SJSA1 (cell line): ENCODE measurements at regions not wholly inside any gene's neighbourhood (a gene's known extent, or its start where the extent isn't known, plus 50 kb on each side); places are given as distances from the start of the nearest gene placed in this dataset.
"Not testable (repeated sequence)": the region's sequence is repeated elsewhere in the genome, so short reads cannot be mapped to it uniquely, and the experiment has no call there.

ENCODE experiments used
- DNase-seq, 2 experiments: peaks; one replicate each; pipeline ENCODE4 v3.0.0-alpha.2; 2015 to 2020; ENCODE audit warnings: low spot score in 2 of 2, low read depth in 1 of 2
- H3K27ac ChIP-seq: fragments of 250-450 bp; sonication (Bioruptor Pico); 2 replicates; pipeline ENCODE4 v1.5.1; 2020; ENCODE audit warnings: mild to moderate bottlenecking, moderate library complexity
- H3K27me3 ChIP-seq: fragments of 250-450 bp; sonication (Bioruptor Pico); replicated peaks from 2 replicates; pipeline ENCODE4 v1.5.1; 2020; ENCODE audit warnings: mild to moderate bottlenecking, moderate library complexity
- H3K36me3 ChIP-seq: fragments of 250-450 bp; sonication (Bioruptor Pico); 2 replicates; pipeline ENCODE4 v1.5.1; 2020; ENCODE audit warnings: mild to moderate bottlenecking
- H3K4me1 ChIP-seq: fragments of 250-450 bp; sonication (Bioruptor Pico); replicated peaks from 2 replicates; pipeline ENCODE4 v1.6.1; 2021; ENCODE audit warnings: mild to moderate bottlenecking
- H3K4me3 ChIP-seq: fragments of 250-450 bp; sonication (Bioruptor Pico); 2 replicates; pipeline ENCODE4 v1.5.1; 2020; ENCODE audit warnings: mild to moderate bottlenecking
- H3K9me3 ChIP-seq: fragments of 250-450 bp; sonication (Bioruptor Pico); replicated peaks from 2 replicates; pipeline ENCODE4 v1.5.1; 2020; ENCODE audit warnings: mild to moderate bottlenecking

- Histone ChIP-seq H3K36me3 (no peaks in the 10 kb centered on the region), H3K9me3 (no peaks in the 10 kb centered on the region), H3K27me3 (no peaks in the 10 kb centered on the region), H3K4me1 (no peaks in the 10 kb centered on the region; the same call in 1 of the 2 replicates), H3K4me3 (no peak overlapping the region), H3K27ac (no peak overlapping the region)
- no peak for DNase-seq
Observed at GRCh38 chr3:178203650-178204049, 332.6 kb upstream of the KCNMB2 start.

- no peaks in the 10 kb centered on the region for H3K27me3 ChIP-seq
- H3K36me3 ChIP-seq: no peaks in the 10 kb centered on the region
- H3K4me3 ChIP-seq: no peak overlapping the region
- H3K4me1 ChIP-seq: no peaks in the 10 kb centered on the region
- H3K27ac ChIP-seq: no peak overlapping the region
- no peak for DNase-seq
- no peaks in the 10 kb centered on the region for H3K9me3 ChIP-seq
Observed at GRCh38 chr3:178205740-178206139, 330.5 kb upstream of the KCNMB2 start.

- DNase-seq: no peak
- H3K4me3 ChIP-seq: no peak overlapping the region
- H3K9me3 ChIP-seq: no peaks in the 10 kb centered on the region
- H3K27ac ChIP-seq: no peak overlapping the region
- no peaks in the 10 kb centered on the region for H3K27me3 ChIP-seq
- no peaks in the 10 kb centered on the region for H3K4me1 ChIP-seq
- no peaks in the 10 kb centered on the region for H3K36me3 ChIP-seq
Observed at GRCh38 chr3:178206521-178206920, 329.7 kb upstream of the KCNMB2 start.

DNA sequence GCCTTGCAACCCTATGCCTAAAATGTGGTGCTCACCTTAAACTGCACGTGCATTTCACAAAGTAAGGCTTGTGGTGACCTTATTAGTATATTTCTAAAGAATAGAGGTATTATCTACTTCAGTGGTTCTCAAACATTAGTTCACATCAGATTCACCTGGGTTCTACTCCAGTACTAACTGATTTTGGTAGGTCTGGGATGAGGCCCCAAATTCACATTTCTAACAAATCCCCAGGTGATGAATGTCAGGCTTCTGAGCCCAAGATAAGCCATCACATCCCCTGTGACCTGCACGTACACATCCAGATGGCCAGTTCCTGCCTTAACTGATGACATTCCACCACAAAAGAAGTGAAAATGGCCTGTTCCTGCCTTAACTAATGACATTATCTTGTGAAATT is 329.1 kb upstream of the KCNMB2 start:
- not testable (repeated sequence) for H3K27me3 ChIP-seq, H3K27ac ChIP-seq, DNase-seq, H3K36me3 ChIP-seq, H3K9me3 ChIP-seq, H3K4me1 ChIP-seq, H3K4me3 ChIP-seq

DNA sequence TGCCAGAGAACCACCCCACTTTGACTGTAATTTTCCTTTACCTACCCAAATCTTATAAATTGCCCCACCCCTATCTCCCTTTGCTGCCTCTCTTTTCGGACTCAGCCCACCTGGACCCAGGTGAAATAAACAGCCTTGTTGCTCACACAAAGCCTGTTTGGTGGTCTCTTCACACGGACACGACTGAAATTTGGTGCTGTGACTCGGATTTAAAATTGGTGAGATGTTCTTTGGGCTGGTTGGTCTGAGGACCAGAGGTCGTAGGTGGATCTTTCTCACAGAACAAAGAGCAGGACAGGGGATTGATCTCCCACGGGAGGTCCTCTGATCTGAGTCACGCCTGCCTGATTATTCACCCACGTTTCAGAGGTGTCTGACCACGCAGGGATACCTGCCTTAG is 328.6 kb upstream of the KCNMB2 start:
- not testable (repeated sequence) for H3K4me3 ChIP-seq, H3K27me3 ChIP-seq, DNase-seq, H3K4me1 ChIP-seq, H3K9me3 ChIP-seq, H3K27ac ChIP-seq, H3K36me3 ChIP-seq

DNA sequence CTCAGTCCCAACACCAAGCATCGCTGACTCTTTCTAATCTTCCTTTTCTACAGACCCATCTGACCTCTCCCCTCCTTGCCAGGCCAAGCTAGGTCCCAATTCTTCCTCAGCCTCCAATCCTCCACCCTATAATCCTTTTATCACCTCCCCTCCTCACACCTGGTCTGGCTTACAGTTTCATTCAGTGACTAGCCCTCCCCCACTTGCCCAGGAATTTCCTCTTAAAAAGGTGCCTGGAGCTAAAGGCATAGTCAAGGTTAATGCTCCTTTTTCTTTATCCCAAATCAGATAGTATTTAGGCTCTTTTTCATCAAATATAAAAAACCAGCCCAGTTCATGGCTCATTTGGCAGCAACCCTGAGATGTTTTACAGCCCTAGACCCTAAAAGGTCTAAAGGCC is 327.1 kb upstream of the KCNMB2 start:
- H3K27ac ChIP-seq, H3K27me3 ChIP-seq, H3K4me1 ChIP-seq, H3K4me3 ChIP-seq, H3K9me3 ChIP-seq, DNase-seq, H3K36me3 ChIP-seq: not testable (repeated sequence)

DNA sequence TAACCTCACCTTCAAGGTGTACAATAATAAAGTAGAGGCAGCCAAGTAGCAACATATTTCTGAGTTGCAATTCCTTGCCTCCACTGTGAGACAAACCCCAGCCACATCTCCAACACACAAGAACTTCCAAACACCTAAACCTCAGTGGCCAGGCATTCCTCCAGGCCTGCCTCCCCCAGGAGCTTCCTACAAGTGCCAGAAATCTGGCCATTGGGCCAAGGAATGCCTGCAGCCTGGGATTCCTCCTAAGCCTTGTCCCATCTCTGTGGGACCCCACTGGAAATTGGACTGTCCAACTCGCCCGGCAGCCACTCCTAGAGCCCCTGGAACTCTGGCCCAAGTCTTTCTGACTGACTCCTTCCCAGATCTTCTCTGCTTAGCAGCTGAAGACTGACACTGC is 326.6 kb upstream of the KCNMB2 start:
- H3K4me1 ChIP-seq, H3K4me3 ChIP-seq, H3K27me3 ChIP-seq, H3K27ac ChIP-seq, DNase-seq, H3K36me3 ChIP-seq, H3K9me3 ChIP-seq: not testable (repeated sequence)

GRCh38 chr3:178211086-178211485 is 325.1 kb upstream of the KCNMB2 start:
- not testable (repeated sequence) for H3K4me1 ChIP-seq, H3K9me3 ChIP-seq, H3K4me3 ChIP-seq, H3K27me3 ChIP-seq, H3K27ac ChIP-seq, H3K36me3 ChIP-seq, DNase-seq

DNA sequence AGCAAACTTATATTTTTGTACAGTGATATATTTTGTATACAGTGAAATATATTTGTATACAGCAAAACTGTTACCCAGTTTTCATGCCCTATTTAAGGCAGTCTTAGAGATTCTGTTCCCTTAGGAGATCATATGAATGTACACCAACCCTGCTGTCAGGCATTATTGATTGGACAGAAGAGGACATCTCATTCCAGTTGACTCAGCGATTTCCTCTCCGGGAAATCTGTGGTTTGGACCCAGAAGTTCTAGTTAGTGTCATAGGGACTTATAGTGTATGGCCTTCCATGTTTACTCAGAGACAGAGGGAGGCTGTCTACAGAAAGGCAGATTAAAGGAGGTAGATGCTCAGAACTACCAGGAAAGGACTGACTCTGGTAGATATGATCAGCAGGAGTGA is 318.8 kb upstream of the KCNMB2 start:
- Histone ChIP-seq H3K27me3 (no peaks in the 10 kb centered on the region), H3K27ac (no peak overlapping the region), H3K4me1 (no peaks in the 10 kb centered on the region), H3K36me3 (no peaks in the 10 kb centered on the region), H3K9me3 (no peaks in the 10 kb centered on the region), H3K4me3 (no peak overlapping the region)
- DNase-seq: no peak

DNA sequence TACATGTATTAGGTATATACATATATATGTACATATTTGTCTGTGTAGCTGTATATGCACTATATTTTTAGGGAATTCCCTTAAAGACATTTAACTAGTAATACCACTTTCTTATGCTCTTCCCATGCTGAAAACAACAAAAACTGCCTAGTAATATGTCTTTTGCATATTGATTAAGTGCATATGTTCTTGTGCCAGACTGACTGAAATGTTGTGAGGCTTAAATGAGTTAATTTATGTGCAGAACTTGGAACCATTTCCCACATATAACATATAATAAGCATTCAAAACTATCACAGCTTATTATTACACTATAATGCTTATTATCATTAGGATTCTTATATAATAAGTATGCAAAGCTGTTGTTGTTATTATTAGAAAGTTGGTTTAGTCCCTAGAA is 318.0 kb upstream of the KCNMB2 start:
- no peak for DNase-seq
- H3K4me3 ChIP-seq: no peak overlapping the region
- H3K27ac ChIP-seq: no peak overlapping the region
- H3K36me3 ChIP-seq: no peaks in the 10 kb centered on the region
- H3K27me3 ChIP-seq: no peaks in the 10 kb centered on the region
- H3K9me3 ChIP-seq: no peaks in the 10 kb centered on the region
- H3K4me1 ChIP-seq: no peaks in the 10 kb centered on the region

DNA sequence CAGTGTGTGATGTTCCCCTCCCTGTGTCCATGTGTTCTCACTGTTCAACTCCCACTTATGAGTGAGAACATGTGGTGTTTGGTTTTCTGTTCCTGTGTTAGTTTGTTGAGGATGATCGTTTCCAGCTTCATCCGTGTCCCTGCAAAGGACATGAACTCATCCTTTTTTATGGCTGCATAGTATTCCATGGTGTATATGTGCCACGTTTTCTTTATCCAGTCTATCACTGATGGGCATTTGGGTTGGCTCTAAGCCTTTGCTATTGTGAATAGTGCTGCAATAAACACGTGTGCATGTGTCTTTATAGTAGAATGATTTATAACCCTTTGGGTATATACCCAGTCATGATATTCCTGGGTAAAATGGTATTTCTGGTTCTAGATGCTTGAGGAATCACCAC is 316.6 kb upstream of the KCNMB2 start:
- DNase-seq, H3K4me1 ChIP-seq, H3K9me3 ChIP-seq, H3K27ac ChIP-seq, H3K4me3 ChIP-seq, H3K27me3 ChIP-seq, H3K36me3 ChIP-seq: not testable (repeated sequence)

- no peak overlapping the region for H3K4me3 ChIP-seq
- H3K9me3 ChIP-seq: no peaks in the 10 kb centered on the region
- no peak overlapping the region for H3K27ac ChIP-seq
- no peaks in the 10 kb centered on the region for H3K36me3 ChIP-seq
- no peaks in the 10 kb centered on the region for H3K27me3 ChIP-seq
- H3K4me1 ChIP-seq: no peaks in the 10 kb centered on the region
- DNase-seq: no peak
Observed at GRCh38 chr3:178223876-178224275, 312.4 kb upstream of the KCNMB2 start.

GRCh38 chr3:178226094-178226493 is 310.1 kb upstream of the KCNMB2 start:
- Histone ChIP-seq H3K4me1 (no peaks in the 10 kb centered on the region), H3K9me3 (no peaks in the 10 kb centered on the region), H3K27me3 (no peaks in the 10 kb centered on the region), H3K36me3 (no peaks in the 10 kb centered on the region), H3K4me3 (no peak overlapping the region), H3K27ac (no peak overlapping the region)
- no peak for DNase-seq

DNA sequence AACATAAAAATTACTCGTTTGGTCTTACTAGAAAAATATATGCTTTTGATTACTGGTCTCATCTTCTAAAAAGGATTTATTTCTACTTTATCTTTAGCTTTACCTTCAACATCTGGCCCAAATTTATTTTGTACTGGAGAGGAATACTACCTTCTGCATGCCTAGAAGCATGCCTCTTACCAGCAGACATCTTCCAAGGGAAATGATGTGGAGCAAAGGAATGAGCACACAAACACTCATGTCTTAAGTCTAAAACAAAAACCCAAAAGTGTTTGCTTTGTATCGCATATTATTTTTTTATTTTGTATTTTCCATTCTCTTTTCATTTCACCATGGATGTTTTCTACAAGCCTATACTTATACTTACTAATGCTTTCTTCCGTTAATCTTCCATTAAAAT is 304.6 kb upstream of the KCNMB2 start:
- no peak for DNase-seq
- H3K27me3 ChIP-seq: no peaks in the 10 kb centered on the region
- no peaks in the 10 kb centered on the region for H3K9me3 ChIP-seq
- H3K36me3 ChIP-seq: no peaks in the 10 kb centered on the region
- no peak overlapping the region for H3K4me3 ChIP-seq
- no peaks in the 10 kb centered on the region for H3K4me1 ChIP-seq
- no peak overlapping the region for H3K27ac ChIP-seq

- Histone ChIP-seq H3K9me3 (no peaks in the 10 kb centered on the region), H3K27me3 (no peaks in the 10 kb centered on the region), H3K27ac (no peak overlapping the region), H3K4me3 (no peak overlapping the region), H3K4me1 (no peaks in the 10 kb centered on the region), H3K36me3 (no peaks in the 10 kb centered on the region)
- no peak for DNase-seq
Observed at GRCh38 chr3:178233371-178234071, 302.7 kb upstream of the KCNMB2 start.
